HPDE6-E6E7 (cell line): ENCODE measurements at regions not wholly inside any gene's neighbourhood (a gene's known extent, or its start where the extent isn't known, plus 50 kb on each side); places are given as distances from the start of the nearest gene placed in this dataset.
"Not testable (repeated sequence)": the region's sequence is repeated elsewhere in the genome, so short reads cannot be mapped to it uniquely, and the experiment has no call there.

Experiments
- DNase-seq: peaks from one replicate; pipeline ENCODE4 v3.0.0; 2011; ENCODE audit warnings: missing footprints; ENCODE audit errors: extremely low spot score

GRCh38 chr2:132220589-132220988, 58.8 kb upstream of the ANKRD30BL start:
- not testable (repeated sequence) for DNase-seq

- not testable (repeated sequence) for DNase-seq
Observed at GRCh38 chr2:132221886-132222285, 60.1 kb upstream of the ANKRD30BL start.

GRCh38 chr2:132252191-132252893, 90.6 kb upstream of the ANKRD30BL start:
- DNase-seq, result no peak

- no peak for DNase-seq
Observed at GRCh38 chr2:132252894-132253264, 91.1 kb upstream of the ANKRD30BL start.

GRCh38 chr2:132253496-132254305, 91.9 kb upstream of the ANKRD30BL start:
- DNase-seq, result no peak

GRCh38 chr2:132254306-132254919, 92.7 kb upstream of the ANKRD30BL start:
- DNase-seq, result not testable (repeated sequence)

GRCh38 chr2:132255714-132256113, 94.0 kb upstream of the ANKRD30BL start:
- no peak for DNase-seq

GRCh38 chr2:132256251-132256902, 94.6 kb upstream of the ANKRD30BL start:
- no peak for DNase-seq

GRCh38 chr2:132256903-132257300, 95.2 kb upstream of the ANKRD30BL start:
- DNase-seq, result not testable (repeated sequence)

- DNase-seq, result not testable (repeated sequence)
Observed at GRCh38 chr2:132257301-132258171, 95.8 kb upstream of the ANKRD30BL start.

- DNase-seq, result not testable (repeated sequence)
Observed at GRCh38 chr2:132259276-132259675, 97.5 kb upstream of the ANKRD30BL start.

- DNase-seq, result not testable (repeated sequence)
Observed at GRCh38 chr2:132265595-132265994, 103.8 kb upstream of the ANKRD30BL start.

GRCh38 chr2:132267105-132267497, 105.3 kb upstream of the ANKRD30BL start:
- DNase-seq, result no peak

GRCh38 chr2:132267498-132268283, 105.9 kb upstream of the ANKRD30BL start:
- DNase-seq, result not testable (repeated sequence)

GRCh38 chr2:132268284-132268976, 106.7 kb upstream of the ANKRD30BL start:
- peak; percentile 33 for DNase-seq

- no peak for DNase-seq
Observed at GRCh38 chr2:132268977-132269523, 107.3 kb upstream of the ANKRD30BL start.

- DNase-seq, result no peak
Observed at GRCh38 chr2:132270255-132270654, 108.5 kb upstream of the ANKRD30BL start.

- DNase-seq, result no peak
Observed at GRCh38 chr2:132270981-132271546, 109.3 kb upstream of the ANKRD30BL start.

GRCh38 chr2:132271794-132272193, 110.0 kb upstream of the ANKRD30BL start:
- not testable (repeated sequence) for DNase-seq
